Endothelial cell (in vitro differentiated cells): ENCODE measurements at regions not wholly inside any gene's neighbourhood (a gene's known extent, or its start where the extent isn't known, plus 50 kb on each side); places are given as distances from the start of the nearest gene placed in this dataset.

Experiments
- DNase-seq: peaks from one replicate; pipeline ENCODE4 v3.0.0; 2021; ENCODE audit warnings: low spot score
- H3K27ac Mint-ChIP-seq: one replicate; pipeline ENCODE4 v1.8.0; 2021; ENCODE audit warnings: mixed read lengths, inconsistent platforms; ENCODE audit not compliant: unreplicated experiment
- H3K27me3 Mint-ChIP-seq: one replicate; pipeline ENCODE4 v1.8.0; 2021; ENCODE audit warnings: mild to moderate bottlenecking, moderate library complexity, mixed read lengths, inconsistent platforms; ENCODE audit not compliant: unreplicated experiment
- H3K36me3 Mint-ChIP-seq: one replicate; pipeline ENCODE4 v1.8.0; 2021; ENCODE audit warnings: mild to moderate bottlenecking, low read depth, mixed read lengths, inconsistent platforms; ENCODE audit not compliant: unreplicated experiment
- H3K4me1 Mint-ChIP-seq: one replicate; pipeline ENCODE4 v1.8.0; 2021; ENCODE audit warnings: mild to moderate bottlenecking, mixed read lengths, inconsistent platforms; ENCODE audit not compliant: unreplicated experiment
- H3K4me3 Mint-ChIP-seq: one replicate; pipeline ENCODE4 v1.8.0; 2021; ENCODE audit warnings: mild to moderate bottlenecking, mixed read lengths, inconsistent platforms; ENCODE audit not compliant: unreplicated experiment
- H3K9me3 Mint-ChIP-seq: one replicate; pipeline ENCODE4 v1.8.0; 2021; ENCODE audit warnings: mixed read lengths, inconsistent platforms; ENCODE audit not compliant: unreplicated experiment
- CTCF ChIP-seq: fragments of 200-600 bp; sonication (generic); IDR thresholded peaks from one replicate; pipeline ENCODE4 v1.5.0; 2021; ENCODE audit warnings: antibody characterized with exemption; ENCODE audit not compliant: unreplicated experiment

DNA sequence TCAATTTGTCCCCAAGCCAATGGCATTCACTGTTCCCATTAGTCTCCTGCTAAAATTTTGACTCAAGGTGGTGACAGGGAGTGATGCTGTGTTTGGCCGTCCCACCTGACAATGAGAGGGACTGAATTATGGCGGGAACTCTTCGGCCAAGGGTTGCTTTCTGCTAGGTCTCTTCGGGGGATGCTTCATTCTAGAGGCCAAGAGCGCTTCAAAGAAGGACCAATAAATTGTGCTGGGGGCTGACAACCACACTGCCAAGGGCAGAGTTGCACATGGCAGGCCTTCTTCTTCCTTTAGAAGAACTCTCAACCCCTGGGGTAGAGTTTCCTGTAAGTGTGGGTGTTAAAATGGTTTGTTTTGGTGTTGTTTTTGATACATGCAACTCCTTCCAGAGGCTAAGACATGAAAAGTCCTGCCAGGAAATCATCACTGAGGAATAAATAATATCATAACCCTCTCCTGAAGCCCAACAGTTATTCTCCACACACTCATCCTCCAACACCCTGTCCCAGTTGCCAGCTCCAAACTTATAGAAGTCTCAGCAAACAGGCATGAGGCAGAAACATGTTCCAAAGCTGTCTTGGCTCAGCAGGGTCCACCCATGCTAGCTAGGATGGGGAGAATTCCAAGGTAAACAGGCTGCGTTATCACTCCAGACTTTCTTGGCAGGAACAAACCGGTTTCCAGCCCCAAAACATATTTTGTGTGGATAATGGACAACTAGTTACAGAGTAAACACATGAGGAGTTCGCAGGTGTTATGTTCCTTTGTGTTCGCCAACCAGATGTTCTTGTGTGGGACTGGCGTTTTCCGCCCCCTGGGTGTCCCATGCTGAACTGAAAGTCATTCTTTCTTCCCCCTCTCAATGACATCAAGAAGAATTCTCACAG lies 396.7 kb upstream of the RGMA start:
- Mint-ChIP-seq H3K27ac (no peak overlapping the region), H3K4me3 (no peak overlapping the region), H3K9me3 (no peaks in the 10 kb centered on the region), H3K27me3 (no peaks in the 10 kb centered on the region), H3K4me1 (no peaks in the 10 kb centered on the region), H3K36me3 (no peaks in the 10 kb centered on the region)
- no peak for TF ChIP-seq CTCF
- no peak for DNase-seq

DNA sequence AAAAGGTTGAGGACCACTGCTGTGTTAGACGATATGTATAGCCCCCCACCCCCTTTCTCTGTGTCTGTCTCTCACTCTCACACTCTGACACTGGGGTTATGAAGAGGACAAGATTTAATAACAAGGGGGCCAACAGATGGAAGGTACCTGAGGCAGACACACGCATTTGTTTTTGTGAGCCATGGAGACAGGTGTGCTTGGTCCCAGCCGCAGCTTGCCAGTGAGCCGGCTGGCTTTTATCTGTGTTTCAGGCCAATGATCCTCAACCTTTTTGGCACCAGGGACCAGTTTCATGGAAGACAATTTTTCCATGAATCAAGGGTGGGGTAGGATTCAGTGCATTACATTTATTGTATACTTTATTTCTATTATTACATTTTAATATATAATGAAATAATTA lies 394.9 kb upstream of the RGMA start:
- Mint-ChIP-seq H3K27ac (no peak overlapping the region), H3K27me3 (no peaks in the 10 kb centered on the region), H3K9me3 (no peaks in the 10 kb centered on the region), H3K4me1 (no peaks in the 10 kb centered on the region), H3K36me3 (no peaks in the 10 kb centered on the region), H3K4me3 (no peak overlapping the region)
- DNase-seq = no peak
- TF ChIP-seq CTCF = no peak

- TF ChIP-seq CTCF = no peak
- Mint-ChIP-seq H3K9me3 (no peaks in the 10 kb centered on the region), H3K27ac (no peak overlapping the region), H3K4me1 (no peaks in the 10 kb centered on the region), H3K36me3 (no peaks in the 10 kb centered on the region), H3K4me3 (no peak overlapping the region), H3K27me3 (no peaks in the 10 kb centered on the region)
- DNase-seq = no peak
These were observed 393.7 kb upstream of the RGMA start for GRCh38 chr15:93482731-93483130.

DNA sequence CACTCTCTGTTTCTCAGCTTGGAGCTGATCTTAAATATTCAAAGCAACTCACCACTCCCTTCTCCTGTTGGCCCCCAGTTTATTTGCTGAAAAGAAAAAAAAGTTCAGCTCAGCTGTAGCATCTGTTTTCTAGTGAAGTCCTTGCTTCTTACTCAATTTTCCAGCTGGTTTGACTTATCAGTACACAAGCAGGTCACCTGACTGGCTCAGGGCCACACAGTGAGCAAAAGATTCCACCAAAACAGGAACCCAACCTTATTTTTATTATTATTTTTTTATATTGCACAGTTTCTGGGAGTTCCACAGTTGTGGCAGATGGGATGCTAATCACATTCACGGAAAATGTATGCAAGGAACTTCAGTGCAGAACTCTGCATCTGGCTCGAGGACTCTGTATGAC lies 390.7 kb upstream of the RGMA start:
- Mint-ChIP-seq H3K36me3 (no peaks in the 10 kb centered on the region), H3K4me3 (no peak overlapping the region), H3K9me3 (no peaks in the 10 kb centered on the region), H3K4me1 (peaks cover 12% of the 10 kb centered on the region), H3K27me3 (no peaks in the 10 kb centered on the region), H3K27ac (no peak overlapping the region)
- no peak for TF ChIP-seq CTCF
- no peak for DNase-seq

GRCh38 chr15:93478947-93479346 lies 389.9 kb upstream of the RGMA start:
- Mint-ChIP-seq H3K9me3 (no peaks in the 10 kb centered on the region), H3K36me3 (no peaks in the 10 kb centered on the region), H3K27ac (no peak overlapping the region), H3K4me1 (peaks cover 15% of the 10 kb centered on the region), H3K27me3 (no peaks in the 10 kb centered on the region), H3K4me3 (no peak overlapping the region)
- no peak for DNase-seq
- TF ChIP-seq CTCF = no peak
